ENCODE measurements at regions not wholly inside any gene's neighbourhood (a gene's known extent, or its start where the extent isn't known, plus 50 kb on each side); places are given as distances from the start of the nearest gene placed in this dataset.

GRCh38 chr15:95845862-95846515 lies 484.5 kb upstream of the NR2F2 start:
- no peak overlapping the region for H2AFZ ChIP-seq (ENCODE audit: low read depth, low read length)
- no peak overlapping the region for H3K4me3 ChIP-seq (ENCODE audit: low read length)
- no peaks in the 10 kb centered on the region for H3K36me3 ChIP-seq (replicated peaks; ENCODE audit: low read depth, low read length)
- H3K4me1 ChIP-seq (ENCODE audit: low read length), result no peaks in the 10 kb centered on the region
- no peak overlapping the region for H3K4me2 ChIP-seq (ENCODE audit: low read length)
- TF ChIP-seq, protein P1, sequence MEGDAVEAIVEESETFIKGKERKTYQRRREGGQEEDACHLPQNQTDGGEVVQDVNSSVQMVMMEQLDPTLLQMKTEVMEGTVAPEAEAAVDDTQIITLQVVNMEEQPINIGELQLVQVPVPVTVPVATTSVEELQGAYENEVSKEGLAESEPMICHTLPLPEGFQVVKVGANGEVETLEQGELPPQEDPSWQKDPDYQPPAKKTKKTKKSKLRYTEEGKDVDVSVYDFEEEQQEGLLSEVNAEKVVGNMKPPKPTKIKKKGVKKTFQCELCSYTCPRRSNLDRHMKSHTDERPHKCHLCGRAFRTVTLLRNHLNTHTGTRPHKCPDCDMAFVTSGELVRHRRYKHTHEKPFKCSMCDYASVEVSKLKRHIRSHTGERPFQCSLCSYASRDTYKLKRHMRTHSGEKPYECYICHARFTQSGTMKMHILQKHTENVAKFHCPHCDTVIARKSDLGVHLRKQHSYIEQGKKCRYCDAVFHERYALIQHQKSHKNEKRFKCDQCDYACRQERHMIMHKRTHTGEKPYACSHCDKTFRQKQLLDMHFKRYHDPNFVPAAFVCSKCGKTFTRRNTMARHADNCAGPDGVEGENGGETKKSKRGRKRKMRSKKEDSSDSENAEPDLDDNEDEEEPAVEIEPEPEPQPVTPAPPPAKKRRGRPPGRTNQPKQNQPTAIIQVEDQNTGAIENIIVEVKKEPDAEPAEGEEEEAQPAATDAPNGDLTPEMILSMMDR (IDR thresholded peaks at IDR 0.05; ENCODE audit: low read depth, low read length), result no peak
- TF ChIP-seq EZH2phosphoT487 (IDR thresholded peaks at IDR 0.05; ENCODE audit: low read depth), result no peak
- H3K79me2 ChIP-seq (ENCODE audit: low read length), result no peaks in the 10 kb centered on the region
- H3K27ac ChIP-seq (ENCODE audit: low read length), result no peak overlapping the region
- H4K20me1 ChIP-seq (ENCODE audit: insufficient read depth, low read length), result no peaks in the 10 kb centered on the region
- H3K27me3 ChIP-seq (ENCODE audit: low read depth, low read length), result no peaks in the 10 kb centered on the region
- H3K9ac ChIP-seq (ENCODE audit: low read length), result no peak overlapping the region
- no peaks in the 10 kb centered on the region for H3K9me3 ChIP-seq (ENCODE audit: insufficient read depth, low read length)

- Histone ChIP-seq H3K9ac (ENCODE audit: low read length) (no peak overlapping the region), H3K4me1 (ENCODE audit: low read length) (no peaks in the 10 kb centered on the region), H4K20me1 (ENCODE audit: insufficient read depth, low read length) (no peaks in the 10 kb centered on the region), H3K27me3 (ENCODE audit: low read depth, low read length) (no peaks in the 10 kb centered on the region), H2AFZ (ENCODE audit: low read depth, low read length) (no peak overlapping the region), H3K4me2 (ENCODE audit: low read length) (no peak overlapping the region), H3K9me3 (ENCODE audit: insufficient read depth, low read length) (no peaks in the 10 kb centered on the region), H3K27ac (ENCODE audit: low read length) (no peak overlapping the region), H3K4me3 (ENCODE audit: low read length) (no peak overlapping the region), H3K79me2 (ENCODE audit: low read length) (no peaks in the 10 kb centered on the region), H3K36me3 (replicated peaks; ENCODE audit: low read depth, low read length) (no peaks in the 10 kb centered on the region)
- no peak for TF ChIP-seq EZH2phosphoT487 (IDR thresholded peaks at IDR 0.05; ENCODE audit: low read depth)
- TF ChIP-seq, protein P1 (IDR thresholded peaks at IDR 0.05; ENCODE audit: low read depth, low read length), result no peak
These were observed 482.4 kb upstream of the NR2F2 start for GRCh38 chr15:95848126-95848525.

GRCh38 chr15:95850837-95851236 lies 479.7 kb upstream of the NR2F2 start:
- Histone ChIP-seq H3K4me1 (ENCODE audit: low read length) (no peaks in the 10 kb centered on the region), H3K4me2 (ENCODE audit: low read length) (no peak overlapping the region), H4K20me1 (ENCODE audit: insufficient read depth, low read length) (no peaks in the 10 kb centered on the region), H3K9ac (ENCODE audit: low read length) (no peak overlapping the region), H3K4me3 (ENCODE audit: low read length) (no peak overlapping the region), H3K9me3 (ENCODE audit: insufficient read depth, low read length) (no peaks in the 10 kb centered on the region), H3K79me2 (ENCODE audit: low read length) (no peaks in the 10 kb centered on the region), H3K27me3 (ENCODE audit: low read depth, low read length) (peaks cover 2% of the 10 kb centered on the region; the same call in 1 of the 2 replicates), H3K27ac (ENCODE audit: low read length) (no peak overlapping the region), H3K36me3 (replicated peaks; ENCODE audit: low read depth, low read length) (no peaks in the 10 kb centered on the region), H2AFZ (ENCODE audit: low read depth, low read length) (no peak overlapping the region)
- no peak for TF ChIP-seq EZH2phosphoT487 (IDR thresholded peaks at IDR 0.05; ENCODE audit: low read depth)
- TF ChIP-seq, protein P1 (IDR thresholded peaks at IDR 0.05; ENCODE audit: low read depth, low read length), result peak; percentile 40; the same call in 1 of the 2 replicates

DNA sequence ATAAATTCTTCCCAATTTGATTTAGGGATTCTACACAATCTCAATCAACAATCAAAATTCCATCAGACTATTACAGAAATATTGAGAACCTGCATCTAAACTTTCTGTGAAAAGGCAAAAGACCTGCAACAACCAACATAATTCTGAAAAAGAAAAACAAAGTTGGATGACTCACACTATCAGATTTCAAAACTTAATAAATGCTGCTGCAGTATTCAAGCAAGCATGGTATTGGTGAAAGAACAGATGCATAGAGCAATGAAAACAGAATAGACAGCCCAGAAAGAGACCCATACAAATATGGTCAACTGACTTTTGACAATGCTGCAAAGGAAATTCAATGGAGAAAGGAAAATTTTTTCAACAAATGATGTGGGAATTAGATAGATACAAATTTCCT lies 477.1 kb upstream of the NR2F2 start:
- Histone ChIP-seq H3K4me2 (ENCODE audit: low read length) (no peak overlapping the region), H3K27me3 (ENCODE audit: low read depth, low read length) (peaks cover 2% of the 10 kb centered on the region; the same call in 1 of the 2 replicates), H2AFZ (ENCODE audit: low read depth, low read length) (no peak overlapping the region), H4K20me1 (ENCODE audit: insufficient read depth, low read length) (no peaks in the 10 kb centered on the region), H3K36me3 (replicated peaks; ENCODE audit: low read depth, low read length) (no peaks in the 10 kb centered on the region), H3K4me1 (ENCODE audit: low read length) (no peaks in the 10 kb centered on the region), H3K9me3 (ENCODE audit: insufficient read depth, low read length) (no peaks in the 10 kb centered on the region), H3K4me3 (ENCODE audit: low read length) (no peak overlapping the region), H3K9ac (ENCODE audit: low read length) (no peak overlapping the region), H3K79me2 (ENCODE audit: low read length) (no peaks in the 10 kb centered on the region), H3K27ac (ENCODE audit: low read length) (no peak overlapping the region)
- TF ChIP-seq EZH2phosphoT487 (IDR thresholded peaks at IDR 0.05; ENCODE audit: low read depth), result no peak
- TF ChIP-seq, protein P1 (IDR thresholded peaks at IDR 0.05; ENCODE audit: low read depth, low read length), result no peak

All from OCI-LY3 (cell line).